ENCODE measurements at regions not wholly inside any gene's neighbourhood (a gene's known extent, or its start where the extent isn't known, plus 50 kb on each side); places are given as distances from the start of the nearest gene placed in this dataset.

- intact Hi-C loops (cut with DNase I): no loop called here
- no peaks in the 10 kb centered on the region for H3K9me3 ChIP-seq
- TF ChIP-seq, protein P1, sequence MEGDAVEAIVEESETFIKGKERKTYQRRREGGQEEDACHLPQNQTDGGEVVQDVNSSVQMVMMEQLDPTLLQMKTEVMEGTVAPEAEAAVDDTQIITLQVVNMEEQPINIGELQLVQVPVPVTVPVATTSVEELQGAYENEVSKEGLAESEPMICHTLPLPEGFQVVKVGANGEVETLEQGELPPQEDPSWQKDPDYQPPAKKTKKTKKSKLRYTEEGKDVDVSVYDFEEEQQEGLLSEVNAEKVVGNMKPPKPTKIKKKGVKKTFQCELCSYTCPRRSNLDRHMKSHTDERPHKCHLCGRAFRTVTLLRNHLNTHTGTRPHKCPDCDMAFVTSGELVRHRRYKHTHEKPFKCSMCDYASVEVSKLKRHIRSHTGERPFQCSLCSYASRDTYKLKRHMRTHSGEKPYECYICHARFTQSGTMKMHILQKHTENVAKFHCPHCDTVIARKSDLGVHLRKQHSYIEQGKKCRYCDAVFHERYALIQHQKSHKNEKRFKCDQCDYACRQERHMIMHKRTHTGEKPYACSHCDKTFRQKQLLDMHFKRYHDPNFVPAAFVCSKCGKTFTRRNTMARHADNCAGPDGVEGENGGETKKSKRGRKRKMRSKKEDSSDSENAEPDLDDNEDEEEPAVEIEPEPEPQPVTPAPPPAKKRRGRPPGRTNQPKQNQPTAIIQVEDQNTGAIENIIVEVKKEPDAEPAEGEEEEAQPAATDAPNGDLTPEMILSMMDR (IDR thresholded peaks at IDR 0.05): no peak
- no peak for TF ChIP-seq POLR2AphosphoS5 (IDR thresholded peaks at IDR 0.05; ENCODE audit: insufficient read depth in 1 of 2, low read depth in 1 of 2)
- no peak overlapping the region for H3K27ac ChIP-seq
- no peaks in the 10 kb centered on the region for H3K36me3 ChIP-seq
- no peak for DNase-seq (ENCODE audit: extremely low spot score in 2 of 2)
- H3K4me3 ChIP-seq: no peak overlapping the region
- no peaks in the 10 kb centered on the region for H3K27me3 ChIP-seq
- H3K4me1 ChIP-seq: peaks cover 13% of the 10 kb centered on the region
Measured at GRCh38 chr10:61188691-61189090, 244.7 kb upstream of the RHOBTB1 start.

DNA sequence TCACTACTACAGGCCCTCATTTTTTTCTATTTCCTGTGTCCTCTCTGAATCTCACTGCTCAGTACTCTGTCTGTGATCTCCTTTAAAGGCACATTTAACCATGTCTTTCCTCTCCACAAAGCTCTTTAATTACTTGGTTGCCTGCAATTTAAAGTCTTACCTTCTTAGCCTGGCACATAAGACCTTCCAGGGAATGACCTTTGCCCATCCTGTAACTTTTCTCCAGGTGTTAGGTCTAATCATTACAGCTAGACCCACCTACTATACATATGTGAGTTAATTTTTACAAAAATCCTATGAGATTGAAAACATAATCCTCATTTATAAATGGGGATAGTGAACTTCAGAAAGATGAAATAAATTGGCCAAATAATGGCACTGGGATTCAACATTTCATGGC, 244.1 kb upstream of the RHOBTB1 start:
- Histone ChIP-seq H3K4me1 (peaks cover 13% of the 10 kb centered on the region), H3K9me3 (no peaks in the 10 kb centered on the region), H3K36me3 (no peaks in the 10 kb centered on the region), H3K27ac (no peak overlapping the region), H3K4me3 (no peak overlapping the region), H3K27me3 (no peaks in the 10 kb centered on the region)
- DNase-seq (ENCODE audit: extremely low spot score in 2 of 2): no peak
- TF ChIP-seq POLR2A (IDR thresholded peaks at IDR 0.05) (no peak), POLR2AphosphoS5 (IDR thresholded peaks at IDR 0.05; ENCODE audit: insufficient read depth in 1 of 2, low read depth in 1 of 2) (no peak)
- TF ChIP-seq, protein P1 (IDR thresholded peaks at IDR 0.05): no peak
- intact Hi-C loops (cut with DNase I): no loop called here

DNA sequence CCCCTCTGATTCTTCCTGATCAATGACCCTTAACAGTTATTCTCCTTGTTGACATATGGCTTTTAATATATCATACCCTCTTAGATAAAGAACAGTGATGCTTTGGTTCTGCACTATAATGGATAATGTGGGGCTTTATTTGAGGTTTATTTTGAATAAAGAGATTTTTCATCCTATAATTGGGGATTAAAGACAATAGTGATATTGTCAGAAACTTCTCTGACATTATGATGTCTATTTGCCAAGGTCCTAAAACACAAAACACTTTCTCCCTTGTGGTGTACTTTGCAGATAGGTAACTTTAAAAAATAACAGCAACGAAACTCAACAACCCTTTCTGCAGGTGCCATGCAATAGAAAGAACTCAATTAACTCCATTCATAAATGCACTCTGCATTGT, 243.6 kb upstream of the RHOBTB1 start:
- TF ChIP-seq, protein P1 (IDR thresholded peaks at IDR 0.05): no peak
- TF ChIP-seq POLR2A (IDR thresholded peaks at IDR 0.05): no peak
- no peak for TF ChIP-seq POLR2AphosphoS5 (IDR thresholded peaks at IDR 0.05; ENCODE audit: insufficient read depth in 1 of 2, low read depth in 1 of 2)
- Histone ChIP-seq H3K9me3 (no peaks in the 10 kb centered on the region), H3K4me3 (no peak overlapping the region), H3K36me3 (no peaks in the 10 kb centered on the region), H3K4me1 (peaks cover 13% of the 10 kb centered on the region), H3K27me3 (no peaks in the 10 kb centered on the region), H3K27ac (no peak overlapping the region)
- DNase-seq (ENCODE audit: extremely low spot score in 2 of 2): no peak
- intact Hi-C loops (cut with DNase I): no loop called here

GRCh38 chr10:61186408-61186807, 242.4 kb upstream of the RHOBTB1 start:
- no peak for DNase-seq (ENCODE audit: extremely low spot score in 2 of 2)
- no peak overlapping the region for H3K27ac ChIP-seq
- intact Hi-C loops (cut with DNase I): no loop called here
- no peaks in the 10 kb centered on the region for H3K36me3 ChIP-seq
- TF ChIP-seq, protein P1 (IDR thresholded peaks at IDR 0.05): no peak
- no peak for TF ChIP-seq POLR2AphosphoS5 (IDR thresholded peaks at IDR 0.05; ENCODE audit: insufficient read depth in 1 of 2, low read depth in 1 of 2)
- TF ChIP-seq POLR2A (IDR thresholded peaks at IDR 0.05): no peak
- peaks cover 3% of the 10 kb centered on the region for H3K4me1 ChIP-seq
- H3K27me3 ChIP-seq: no peaks in the 10 kb centered on the region
- no peaks in the 10 kb centered on the region for H3K9me3 ChIP-seq
- H3K4me3 ChIP-seq: no peak overlapping the region

DNA sequence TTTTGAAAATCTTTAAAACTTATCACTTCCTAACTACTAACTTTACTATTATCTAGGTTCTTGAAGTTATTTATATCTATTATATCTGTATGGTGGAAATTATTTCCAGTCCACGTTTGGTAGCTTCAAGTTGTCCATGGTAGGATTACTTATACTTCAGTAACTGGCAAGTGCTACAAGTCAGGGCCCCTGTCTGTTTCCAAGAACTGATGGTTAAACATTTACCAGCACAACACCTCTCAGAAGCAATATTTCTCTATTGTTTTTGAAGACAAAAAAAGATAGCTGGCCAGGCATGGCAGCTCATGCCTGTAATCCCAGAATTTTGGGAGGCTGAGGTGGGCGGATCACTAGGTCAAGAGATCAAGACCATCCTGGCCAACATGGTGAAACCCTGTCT, 240.4 kb upstream of the RHOBTB1 start:
- H3K9me3 ChIP-seq: no peaks in the 10 kb centered on the region
- no peaks in the 10 kb centered on the region for H3K27me3 ChIP-seq
- H3K36me3 ChIP-seq: no peaks in the 10 kb centered on the region
- DNase-seq (ENCODE audit: extremely low spot score in 2 of 2): no peak
- no peak overlapping the region for H3K4me3 ChIP-seq
- TF ChIP-seq POLR2A (IDR thresholded peaks at IDR 0.05): no peak
- TF ChIP-seq POLR2AphosphoS5 (IDR thresholded peaks at IDR 0.05; ENCODE audit: insufficient read depth in 1 of 2, low read depth in 1 of 2): no peak
- TF ChIP-seq, protein P1 (IDR thresholded peaks at IDR 0.05): no peak
- no peak overlapping the region for H3K27ac ChIP-seq
- H3K4me1 ChIP-seq: no peaks in the 10 kb centered on the region
- intact Hi-C loops (cut with DNase I): no loop called here

Measured in vagina (tissue), 2 donors.